T-helper 17 cell (primary cell): ENCODE measurements at regions not wholly inside any gene's neighbourhood (a gene's known extent, or its start where the extent isn't known, plus 50 kb on each side); places are given as distances from the start of the nearest gene placed in this dataset.

ENCODE experiments used
- ATAC-seq: fragments of 150-1000 bp; cut with Tn5 transposase; 2 replicates; pipeline ENCODE4 v1.10.0; 2021; ENCODE audit warnings: mild to moderate bottlenecking, moderate library complexity
- DNase-seq, 3 donors: peaks; one replicate each; pipeline versions ENCODE4 v3.0.0 to v3.0.0-alpha.2; 2020 to 2021
- H3K9me3 ChIP-seq: one replicate; pipeline ENCODE4 v1.7.0; 2013; ENCODE audit warnings: low read length, mild to moderate bottlenecking; ENCODE audit not compliant: control insufficient read depth, poor library complexity, severe bottlenecking
- H3K27ac Mint-ChIP-seq: one replicate; pipeline ENCODE4 v1.8.0; 2022; ENCODE audit warnings: mild to moderate bottlenecking, moderate library complexity, mixed read lengths
- H3K27me3 Mint-ChIP-seq: one replicate; pipeline ENCODE4 v1.8.0; 2022; ENCODE audit warnings: mixed read lengths
- H3K36me3 Mint-ChIP-seq: one replicate; pipeline ENCODE4 v1.8.0; 2022; ENCODE audit warnings: low read depth, mixed read lengths
- H3K4me1 Mint-ChIP-seq: one replicate; pipeline ENCODE4 v1.8.0; 2022; ENCODE audit warnings: mild to moderate bottlenecking, mixed read lengths
- H3K4me3 Mint-ChIP-seq: one replicate; pipeline ENCODE4 v1.8.0; 2022; ENCODE audit warnings: mild to moderate bottlenecking, moderate library complexity, mixed read lengths

DNA sequence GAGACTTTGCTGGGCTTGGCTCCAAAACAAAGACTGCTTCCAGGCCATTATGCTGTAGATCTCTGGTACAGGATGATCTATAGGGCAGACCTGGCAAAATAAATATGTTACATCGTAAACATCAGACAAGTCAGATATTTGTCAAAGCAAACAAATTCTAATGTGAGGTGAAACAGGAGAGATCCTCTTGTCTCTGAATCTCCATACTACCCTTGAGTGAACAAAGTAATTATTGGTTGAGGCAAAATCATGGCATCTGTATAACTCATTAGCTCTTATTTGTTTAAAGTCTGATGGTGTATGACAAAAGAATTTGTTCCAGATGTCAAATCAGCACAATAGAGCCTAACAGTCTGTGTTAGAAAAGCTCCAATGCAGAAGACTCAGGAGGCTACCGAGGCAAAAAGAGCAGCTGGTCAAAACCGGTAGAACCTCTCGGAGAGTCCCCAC is 1291.5 kb downstream of the TYW1 start:
- no peak overlapping the region for H3K27ac Mint-ChIP-seq
- DNase-seq (no peak), ATAC-seq (no peak)
- no peaks in the 10 kb centered on the region for H3K9me3 ChIP-seq
- H3K27me3 Mint-ChIP-seq, result no peaks in the 10 kb centered on the region
- H3K4me1 Mint-ChIP-seq, result no peaks in the 10 kb centered on the region
- no peak overlapping the region for H3K4me3 Mint-ChIP-seq
- no peaks in the 10 kb centered on the region for H3K36me3 Mint-ChIP-seq

DNA sequence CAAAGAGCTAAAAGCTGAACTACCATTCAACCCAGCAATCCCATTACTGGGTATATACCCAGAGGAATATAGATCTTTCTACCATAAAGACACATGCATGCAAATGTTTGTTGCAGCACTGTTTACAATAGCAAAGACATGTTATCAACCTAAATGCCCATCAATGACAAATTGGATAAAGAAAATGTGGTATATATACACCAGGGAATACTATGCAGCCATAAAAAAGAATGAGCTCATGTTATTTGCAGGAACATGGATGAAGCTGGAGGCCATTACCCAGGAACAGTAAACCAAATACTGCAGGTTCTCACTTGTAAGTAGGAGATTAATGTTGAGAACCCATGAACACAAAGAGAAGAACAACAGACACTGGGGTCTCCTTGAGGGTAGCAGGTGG is 1295.1 kb downstream of the TYW1 start:
- Mint-ChIP-seq H3K36me3 (no peaks in the 10 kb centered on the region), H3K4me1 (no peaks in the 10 kb centered on the region)

DNA sequence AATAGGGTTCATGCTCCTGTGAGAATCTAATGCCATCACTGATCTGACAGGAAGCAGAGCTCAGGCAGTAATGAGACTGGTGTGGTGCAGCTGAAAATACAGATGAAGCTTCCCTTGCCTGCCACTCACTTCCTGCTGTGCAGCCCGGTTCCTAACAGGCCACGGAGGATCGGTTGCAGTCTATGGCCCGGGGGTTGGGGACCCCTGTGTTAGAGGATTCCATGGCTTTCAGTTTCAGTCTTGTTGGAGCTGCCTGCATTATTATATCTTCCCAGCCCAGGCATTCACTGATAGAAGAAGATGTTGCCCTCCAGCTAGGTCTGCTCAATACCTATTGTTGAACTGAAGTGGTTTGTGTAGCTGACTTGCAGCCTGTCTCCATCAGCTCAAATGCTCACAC is 1298.8 kb downstream of the TYW1 start:
- no peak overlapping the region for H3K27ac Mint-ChIP-seq
- DNase-seq (no peak), ATAC-seq (no peak)
- H3K36me3 Mint-ChIP-seq, result no peaks in the 10 kb centered on the region
- no peaks in the 10 kb centered on the region for H3K4me1 Mint-ChIP-seq
- no peaks in the 10 kb centered on the region for H3K27me3 Mint-ChIP-seq
- no peaks in the 10 kb centered on the region for H3K9me3 ChIP-seq
- no peak overlapping the region for H3K4me3 Mint-ChIP-seq

More for the DNA sequence above, 1295.1 kb downstream of the TYW1 start:
- Mint-ChIP-seq H3K27me3 (no peaks in the 10 kb centered on the region), H3K4me3 (no peak overlapping the region), H3K27ac (no peak overlapping the region)
- DNase-seq (no peak), ATAC-seq (no peak)
- no peaks in the 10 kb centered on the region for H3K9me3 ChIP-seq

DNA sequence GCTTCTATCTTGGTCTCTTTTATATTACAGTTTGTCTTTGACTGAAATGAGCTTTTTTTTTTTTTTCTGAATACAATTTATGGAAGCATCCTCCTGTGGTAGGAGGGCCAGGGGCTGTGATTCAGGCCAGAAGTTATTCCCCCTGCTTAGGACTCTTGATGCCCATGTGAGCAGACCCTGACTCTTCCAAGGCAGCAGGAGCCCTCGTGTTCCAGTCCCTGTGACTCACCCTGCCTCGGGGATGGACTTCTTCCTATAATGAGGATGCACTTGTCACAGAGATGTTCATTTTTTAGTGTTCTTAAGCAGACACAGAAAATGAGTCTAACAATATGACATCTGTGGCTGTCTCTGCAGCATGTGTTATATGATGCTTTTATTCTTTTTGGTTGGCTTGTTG is 1293.7 kb upstream of the AUTS2 start:
- no peaks in the 10 kb centered on the region for H3K4me1 Mint-ChIP-seq
- DNase-seq (no peak), ATAC-seq (no peak)
- no peaks in the 10 kb centered on the region for H3K9me3 ChIP-seq
- H3K36me3 Mint-ChIP-seq, result no peaks in the 10 kb centered on the region
- no peak overlapping the region for H3K4me3 Mint-ChIP-seq
- no peak overlapping the region for H3K27ac Mint-ChIP-seq
- H3K27me3 Mint-ChIP-seq, result no peaks in the 10 kb centered on the region

DNA sequence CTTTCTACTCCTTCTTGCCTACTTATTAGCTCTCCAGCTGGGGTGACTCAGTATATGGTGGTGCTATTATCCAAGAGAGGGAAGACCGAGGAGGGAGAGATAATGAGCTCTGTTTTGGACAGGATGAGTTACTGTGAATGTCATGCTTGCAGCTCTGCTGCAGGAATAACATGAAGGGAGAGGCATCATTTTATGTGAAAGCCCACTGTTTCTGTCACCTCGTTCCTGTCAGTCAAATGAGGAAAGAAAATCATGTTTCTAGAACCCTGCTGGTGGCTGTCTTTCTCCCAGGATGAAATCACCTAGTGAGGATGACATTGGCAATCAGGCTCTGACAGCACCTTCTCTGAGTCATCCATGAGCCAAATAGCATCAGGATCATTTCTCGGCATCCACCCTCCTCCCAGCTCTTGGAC is 1291.6 kb upstream of the AUTS2 start:
- Mint-ChIP-seq H3K4me3 (no peak overlapping the region), H3K4me1 (no peaks in the 10 kb centered on the region), H3K27ac (no peak overlapping the region), H3K27me3 (no peaks in the 10 kb centered on the region), H3K36me3 (no peaks in the 10 kb centered on the region)
- DNase-seq (no peak), ATAC-seq (no peak)
- no peaks in the 10 kb centered on the region for H3K9me3 ChIP-seq

DNA sequence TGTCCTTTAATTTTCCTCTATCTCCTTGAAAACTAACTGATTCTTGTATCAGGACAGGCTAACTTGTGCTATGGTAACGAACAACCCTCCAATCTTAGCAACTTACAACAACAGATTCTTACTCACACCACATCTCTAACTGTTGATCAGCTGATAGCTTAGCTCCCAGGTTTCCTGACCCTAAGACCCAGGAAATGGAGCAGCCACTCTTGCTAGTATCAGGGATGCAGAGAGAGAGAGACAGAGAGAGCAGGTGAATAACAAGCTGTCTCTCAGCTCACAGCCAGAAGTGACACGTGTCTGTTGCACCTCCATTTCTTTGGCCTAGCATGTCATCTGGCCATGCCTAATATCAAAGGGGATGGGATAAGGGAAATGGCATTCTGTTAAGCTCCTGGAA is 1289.0 kb upstream of the AUTS2 start:
- Mint-ChIP-seq H3K27me3 (no peaks in the 10 kb centered on the region), H3K4me1 (no peaks in the 10 kb centered on the region), H3K27ac (no peak overlapping the region), H3K4me3 (no peak overlapping the region), H3K36me3 (no peaks in the 10 kb centered on the region)
- H3K9me3 ChIP-seq, result no peaks in the 10 kb centered on the region
- DNase-seq, result no peak
- no peak for ATAC-seq

DNA sequence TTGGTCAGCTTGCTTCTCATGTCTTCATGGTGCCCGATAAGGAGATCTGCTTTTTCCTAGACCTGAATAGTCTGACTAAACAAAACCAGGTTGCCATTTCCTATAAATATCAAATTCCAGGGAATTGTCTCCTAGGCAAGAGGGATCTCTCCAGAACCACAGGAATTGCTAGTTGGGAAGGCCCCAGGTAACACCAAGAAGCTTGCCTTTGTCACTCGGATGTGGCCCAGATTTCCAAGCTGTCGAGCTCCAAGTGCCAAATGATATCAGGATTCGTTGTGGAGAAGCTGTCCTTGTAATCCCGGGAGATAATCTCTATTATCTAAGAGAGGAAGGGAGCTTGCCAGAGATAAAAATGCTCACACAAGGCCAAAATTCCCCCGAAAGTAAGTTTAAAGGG is 1288.5 kb upstream of the AUTS2 start:
- Mint-ChIP-seq H3K36me3 (no peaks in the 10 kb centered on the region), H3K27me3 (no peaks in the 10 kb centered on the region), H3K4me3 (no peak overlapping the region), H3K27ac (no peak overlapping the region), H3K4me1 (no peaks in the 10 kb centered on the region)
- no peak for DNase-seq
- H3K9me3 ChIP-seq, result no peaks in the 10 kb centered on the region
- no peak for ATAC-seq

DNA sequence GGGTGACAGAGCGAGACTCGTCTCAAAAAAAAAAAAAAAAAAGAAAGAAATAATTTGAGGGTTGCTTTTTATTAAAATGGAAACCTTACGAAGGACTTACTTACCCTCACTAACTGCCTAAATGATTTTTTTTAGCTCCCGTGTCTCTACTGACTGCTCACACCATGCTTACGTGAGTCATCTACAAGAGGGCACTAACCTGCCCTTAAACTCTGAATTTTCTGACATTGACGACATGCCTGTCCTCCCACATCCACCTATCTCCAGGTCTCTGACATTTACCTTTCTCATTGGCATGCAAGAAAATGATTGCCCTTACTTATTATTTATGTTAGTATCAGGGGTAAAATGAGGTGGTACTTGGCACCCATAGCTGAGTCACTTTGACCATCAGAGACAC is 1286.3 kb upstream of the AUTS2 start:
- DNase-seq, result no peak
- H3K9me3 ChIP-seq, result no peaks in the 10 kb centered on the region
- no peaks in the 10 kb centered on the region for H3K4me1 Mint-ChIP-seq
- no peaks in the 10 kb centered on the region for H3K36me3 Mint-ChIP-seq
- no peaks in the 10 kb centered on the region for H3K27me3 Mint-ChIP-seq
- ATAC-seq, result no peak
- H3K4me3 Mint-ChIP-seq, result no peak overlapping the region
- no peak overlapping the region for H3K27ac Mint-ChIP-seq

DNA sequence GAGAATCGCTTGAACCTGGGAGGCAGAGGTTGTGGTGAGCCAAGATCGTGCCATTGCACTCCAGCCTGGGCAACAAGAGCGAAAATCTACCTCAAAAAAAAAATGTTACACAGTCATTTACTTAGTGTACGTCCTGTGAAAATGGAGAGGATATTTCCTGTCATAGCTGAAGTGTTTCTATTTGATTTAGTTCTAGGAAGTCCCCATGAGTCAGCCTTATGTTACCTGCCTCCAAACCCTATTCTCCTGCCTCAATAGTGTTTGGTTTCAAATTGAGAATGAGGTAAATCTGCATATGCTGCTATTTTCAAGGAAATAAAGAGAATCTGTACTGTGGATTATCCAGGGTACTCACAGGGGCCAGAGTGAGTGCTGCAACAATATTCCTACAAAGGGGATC is 1284.5 kb upstream of the AUTS2 start:
- Mint-ChIP-seq H3K27ac (no peak overlapping the region), H3K4me1 (no peaks in the 10 kb centered on the region), H3K27me3 (no peaks in the 10 kb centered on the region), H3K36me3 (no peaks in the 10 kb centered on the region), H3K4me3 (no peak overlapping the region)
- no peak for DNase-seq
- H3K9me3 ChIP-seq, result no peaks in the 10 kb centered on the region
- ATAC-seq, result no peak

DNA sequence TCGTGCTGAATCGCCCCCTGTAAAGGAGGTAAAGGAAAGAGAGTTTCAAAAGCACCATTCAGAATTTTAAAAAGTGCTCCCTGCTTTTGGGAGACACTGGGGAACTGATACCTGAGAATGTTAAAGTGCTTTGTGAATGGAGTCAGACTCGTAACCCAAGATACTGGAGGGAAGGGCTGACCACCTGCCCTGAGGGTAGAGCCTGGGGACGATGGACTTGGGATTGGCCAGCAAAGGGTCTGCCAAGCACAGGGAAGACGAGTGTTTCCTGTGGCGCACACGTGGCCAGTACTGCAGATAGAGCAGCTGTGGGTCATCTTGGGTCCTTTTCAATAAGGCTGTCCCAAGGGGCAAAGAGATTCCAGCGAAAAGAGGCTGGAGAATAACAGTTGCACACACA is 1284.1 kb upstream of the AUTS2 start:
- H3K27ac Mint-ChIP-seq, result no peak overlapping the region
- no peak for ATAC-seq
- no peak for DNase-seq
- no peaks in the 10 kb centered on the region for H3K27me3 Mint-ChIP-seq
- H3K9me3 ChIP-seq, result no peaks in the 10 kb centered on the region
- H3K4me1 Mint-ChIP-seq, result no peaks in the 10 kb centered on the region
- no peaks in the 10 kb centered on the region for H3K36me3 Mint-ChIP-seq
- no peak overlapping the region for H3K4me3 Mint-ChIP-seq

DNA sequence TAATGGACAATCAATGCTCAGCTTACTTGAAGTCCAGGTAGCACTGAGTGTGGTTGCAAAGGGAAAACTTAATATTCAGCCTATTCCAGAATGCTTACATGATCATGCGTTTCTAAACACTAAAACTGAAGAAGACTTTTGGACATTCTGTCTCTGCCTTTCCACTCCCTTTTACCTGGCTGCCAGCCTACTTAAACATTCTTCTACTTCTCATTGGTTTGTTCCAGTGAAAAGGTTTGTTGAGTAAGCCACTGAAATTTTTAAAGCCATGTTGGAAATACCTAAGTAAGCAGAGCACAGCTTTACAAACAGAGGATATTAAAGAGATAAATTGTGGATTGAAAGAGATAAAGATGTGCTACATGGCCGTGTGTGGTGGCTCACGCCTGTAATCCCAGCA is 1280.8 kb upstream of the AUTS2 start:
- Mint-ChIP-seq H3K36me3 (no peaks in the 10 kb centered on the region), H3K4me1 (no peaks in the 10 kb centered on the region), H3K27me3 (no peaks in the 10 kb centered on the region), H3K27ac (no peak overlapping the region), H3K4me3 (no peak overlapping the region)
- ATAC-seq, result no peak
- H3K9me3 ChIP-seq, result no peaks in the 10 kb centered on the region
- DNase-seq, result no peak

DNA sequence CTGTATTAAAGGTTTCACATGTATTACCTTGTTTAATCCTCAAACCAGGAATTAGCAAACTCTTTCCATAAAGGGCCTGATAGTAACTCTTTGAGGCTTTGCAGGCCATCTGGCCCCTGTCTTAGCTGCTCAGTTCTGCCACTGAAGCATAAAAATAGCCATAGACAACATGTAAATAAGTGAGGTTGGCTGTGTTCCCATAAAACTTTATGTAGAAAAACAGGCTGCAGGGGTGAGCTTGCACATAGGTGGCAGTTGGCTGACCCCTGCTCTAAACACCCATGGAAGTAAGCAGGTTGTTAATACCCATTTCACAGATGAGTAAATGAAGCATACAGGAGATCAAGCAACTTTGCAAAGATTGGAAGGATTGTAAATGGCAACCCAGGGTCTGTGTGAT is 1279.2 kb upstream of the AUTS2 start:
- ATAC-seq, result no peak
- Mint-ChIP-seq H3K4me3 (no peak overlapping the region), H3K4me1 (no peaks in the 10 kb centered on the region)

DNA sequence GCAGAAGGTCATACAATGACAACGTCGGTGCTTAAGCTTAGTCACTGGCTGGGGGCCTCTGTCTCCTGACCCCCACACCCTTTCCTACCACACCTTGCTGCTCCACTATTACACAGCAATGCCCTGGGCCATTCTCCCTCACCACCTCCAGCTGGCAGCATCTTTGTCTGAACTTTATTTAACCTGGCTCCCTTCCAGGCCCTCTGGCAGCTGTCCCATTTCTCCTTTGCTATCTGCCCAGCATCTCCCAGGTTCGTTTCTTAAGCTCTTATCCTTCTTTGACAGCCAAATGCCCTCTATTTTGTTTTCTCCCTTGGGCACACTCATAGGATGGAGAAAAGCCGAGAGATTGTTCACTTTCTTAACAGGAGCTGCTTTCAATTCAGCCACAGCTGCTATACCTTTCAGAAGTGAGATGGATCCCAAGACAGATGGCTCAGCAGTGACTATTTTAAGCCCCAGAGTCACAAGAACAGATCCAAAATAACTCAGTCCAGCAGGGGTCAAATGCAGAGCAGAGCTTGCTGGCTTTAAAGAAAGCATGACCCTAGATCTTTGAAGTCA is 1277.1 kb upstream of the AUTS2 start:
- Mint-ChIP-seq H3K27ac (no peak overlapping the region), H3K36me3 (no peaks in the 10 kb centered on the region), H3K27me3 (no peaks in the 10 kb centered on the region), H3K4me1 (no peaks in the 10 kb centered on the region), H3K4me3 (no peak overlapping the region)
- no peak for ATAC-seq
- DNase-seq, result no peak
- no peaks in the 10 kb centered on the region for H3K9me3 ChIP-seq

More for the DNA sequence above, 1279.2 kb upstream of the AUTS2 start:
- DNase-seq, result no peak
- H3K36me3 Mint-ChIP-seq, result no peaks in the 10 kb centered on the region
- H3K9me3 ChIP-seq, result no peaks in the 10 kb centered on the region
- H3K27me3 Mint-ChIP-seq, result no peaks in the 10 kb centered on the region
- no peak overlapping the region for H3K27ac Mint-ChIP-seq

DNA sequence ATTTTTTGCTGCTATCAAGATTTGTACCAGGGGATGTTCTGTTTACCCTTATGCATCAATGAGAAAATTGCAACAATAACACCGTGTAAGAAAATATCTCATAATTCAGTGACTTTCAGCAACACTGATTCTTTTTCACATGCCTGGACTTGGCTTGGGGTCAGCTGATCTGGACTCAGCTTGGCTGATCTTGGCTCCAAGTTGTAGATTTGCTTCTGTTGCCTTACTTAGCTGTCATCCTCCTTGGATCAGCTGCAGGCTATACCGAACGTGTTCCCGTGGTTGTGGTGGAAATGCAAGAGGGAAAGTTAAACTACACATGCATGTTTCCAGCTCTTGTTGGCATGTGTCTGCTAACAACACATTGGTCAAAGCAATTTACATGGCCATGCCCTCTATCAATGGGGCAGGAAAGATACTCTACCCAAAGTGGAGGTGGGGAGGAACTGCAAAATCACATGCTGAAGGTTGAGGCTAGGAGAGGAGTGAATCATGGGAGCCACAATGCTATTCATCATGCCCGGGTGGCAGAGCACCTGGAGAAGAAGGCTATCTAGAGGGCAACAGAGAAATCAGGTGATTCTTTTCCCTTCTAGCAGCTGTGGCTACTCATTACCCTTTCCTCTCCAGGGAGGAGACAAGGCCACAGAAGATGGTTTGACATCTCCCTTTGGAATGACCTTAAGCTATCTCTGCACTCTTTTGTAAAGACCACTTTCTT is 1276.3 kb upstream of the AUTS2 start:
- Mint-ChIP-seq H3K4me1 (no peaks in the 10 kb centered on the region), H3K4me3 (no peak overlapping the region), H3K27ac (no peak overlapping the region), H3K36me3 (no peaks in the 10 kb centered on the region), H3K27me3 (no peaks in the 10 kb centered on the region)
- DNase-seq (no peak), ATAC-seq (no peak)
- no peaks in the 10 kb centered on the region for H3K9me3 ChIP-seq
